HG03520 (cell line): ENCODE measurements at regions not wholly inside any gene's neighbourhood (a gene's known extent, or its start where the extent isn't known, plus 50 kb on each side); places are given as distances from the start of the nearest gene placed in this dataset.
"Not testable (repeated sequence)": the region's sequence is repeated elsewhere in the genome, so short reads cannot be mapped to it uniquely, and the experiment has no call there.

ENCODE experiments used
- ATAC-seq: cut with Tn5 transposase; IDR thresholded peaks from one replicate; pipeline ENCODE4 v1.9.1; 2021; ENCODE audit warnings: mild to moderate bottlenecking, moderate library complexity; ENCODE audit not compliant: unreplicated experiment

- no peak for ATAC-seq
Measured at GRCh38 chr1:229139331-229140118, 131.4 kb upstream of the RAB4A start.

- ATAC-seq: no peak
Measured at GRCh38 chr1:229140119-229140396, 130.9 kb upstream of the RAB4A start.

DNA sequence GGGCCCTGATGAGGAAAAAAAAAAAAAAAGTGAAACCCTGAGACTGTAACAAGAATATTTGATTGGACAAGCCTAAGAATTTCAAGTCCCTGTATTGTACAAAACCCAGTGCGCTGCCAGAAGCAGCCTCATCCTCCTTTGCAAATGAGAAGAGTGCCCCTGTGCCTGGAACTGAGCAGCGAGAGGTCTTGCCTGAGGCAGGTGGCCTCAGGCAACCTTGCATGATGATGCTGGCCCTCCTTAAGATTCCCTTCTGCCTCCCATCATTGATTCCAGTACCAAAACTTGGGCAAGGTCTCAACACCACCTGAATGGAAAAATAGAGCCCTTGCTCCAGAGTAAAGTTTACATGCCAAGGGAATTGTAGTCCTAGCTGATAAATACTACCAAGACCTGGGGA lies 129.6 kb upstream of the RAB4A start:
- ATAC-seq: no peak

GRCh38 chr1:229141689-229142377 lies 129.1 kb upstream of the RAB4A start:
- ATAC-seq: no peak

DNA sequence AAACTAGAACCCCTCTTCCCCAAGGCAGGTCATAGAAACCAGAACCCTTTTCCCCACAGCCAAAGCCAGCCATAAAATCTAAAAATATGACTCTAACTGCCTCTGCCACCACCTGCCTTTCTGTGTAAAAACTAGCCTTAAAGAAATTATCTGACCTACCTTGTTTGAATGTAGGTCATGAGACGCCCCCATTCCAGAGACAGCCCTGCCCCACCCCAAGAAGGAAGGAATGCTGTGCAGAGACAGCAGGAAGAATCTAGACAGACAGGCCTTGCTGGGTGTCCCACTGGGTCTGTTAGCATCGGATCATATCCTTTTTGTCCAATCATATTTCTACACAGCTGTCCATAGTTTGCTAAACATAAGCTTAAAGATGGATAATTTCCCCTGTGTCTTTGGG lies 128.4 kb upstream of the RAB4A start:
- ATAC-seq: no peak

DNA sequence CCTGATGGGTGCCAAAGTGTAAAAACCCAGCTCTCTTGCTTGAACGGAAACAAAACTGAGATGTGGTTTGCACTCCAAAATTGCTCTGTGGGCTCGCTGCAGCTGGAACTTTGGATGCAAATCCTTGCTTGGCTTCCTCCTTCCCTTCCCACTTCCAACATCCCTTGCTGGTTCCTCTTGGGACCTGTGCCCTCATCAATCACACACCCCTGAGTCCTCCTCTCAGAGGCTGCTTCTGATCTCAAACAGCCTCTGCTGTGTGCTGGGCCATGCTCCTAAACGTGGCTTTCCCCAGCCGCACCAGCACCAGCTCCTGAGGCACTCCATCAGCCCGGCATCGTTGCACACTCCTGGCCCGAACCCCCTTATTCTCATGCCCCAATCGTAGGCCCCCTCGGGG lies 124.3 kb upstream of the RAB4A start:
- no peak for ATAC-seq

DNA sequence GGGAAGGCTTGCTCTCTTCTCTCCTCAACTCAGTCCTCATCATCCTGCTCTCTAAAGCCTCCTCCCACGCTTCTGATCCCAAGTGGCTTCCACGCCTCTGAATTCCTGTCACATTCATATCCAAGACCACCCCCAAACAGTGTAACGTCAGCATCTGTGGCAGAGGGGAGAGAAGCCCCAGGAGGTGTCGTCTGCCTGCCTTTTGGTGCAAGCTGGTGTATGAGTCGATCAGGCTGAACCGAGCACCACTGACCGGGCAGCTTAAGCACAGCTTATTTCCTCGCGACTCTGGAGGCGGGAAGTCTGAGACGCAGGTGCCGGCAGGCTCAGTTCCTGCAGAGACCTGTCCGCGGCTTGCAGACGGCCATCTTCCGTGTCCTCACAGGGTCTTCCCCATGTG lies 123.8 kb upstream of the RAB4A start:
- ATAC-seq: no peak

DNA sequence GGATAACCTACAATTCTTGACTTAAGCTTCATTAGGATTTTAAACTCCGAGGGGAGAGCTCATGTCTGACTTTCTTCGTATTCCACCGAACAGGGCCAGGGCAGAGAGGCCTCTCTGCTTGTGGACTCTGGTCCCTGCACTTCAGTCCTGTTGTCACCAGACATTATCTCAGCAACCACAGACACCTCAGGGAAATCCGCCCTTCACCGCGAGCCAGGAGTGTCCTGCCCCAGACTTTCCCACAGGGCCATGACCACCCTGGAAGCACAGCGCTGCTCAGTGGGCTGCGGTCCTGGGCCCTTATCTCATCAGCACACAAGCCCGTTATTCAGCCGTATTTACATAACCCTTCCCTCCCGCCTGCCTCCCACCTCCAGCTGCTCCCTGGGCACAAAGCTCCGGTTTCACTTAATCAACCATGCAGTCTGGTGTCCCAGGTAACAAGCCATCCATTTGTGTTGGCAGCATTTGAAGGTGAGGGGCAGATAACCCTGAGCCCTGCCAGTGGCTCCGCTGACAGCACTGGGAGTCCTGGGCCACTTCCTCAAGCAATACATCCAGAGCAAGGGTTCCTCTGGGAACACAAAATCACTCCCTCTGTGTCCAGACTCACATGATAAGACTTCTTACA lies 122.8 kb upstream of the RAB4A start:
- ATAC-seq: no peak

- ATAC-seq: no peak
Measured at GRCh38 chr1:229148743-229149142, 122.2 kb upstream of the RAB4A start.

- no peak for ATAC-seq
Measured at GRCh38 chr1:229149435-229149834, 121.5 kb upstream of the RAB4A start.

DNA sequence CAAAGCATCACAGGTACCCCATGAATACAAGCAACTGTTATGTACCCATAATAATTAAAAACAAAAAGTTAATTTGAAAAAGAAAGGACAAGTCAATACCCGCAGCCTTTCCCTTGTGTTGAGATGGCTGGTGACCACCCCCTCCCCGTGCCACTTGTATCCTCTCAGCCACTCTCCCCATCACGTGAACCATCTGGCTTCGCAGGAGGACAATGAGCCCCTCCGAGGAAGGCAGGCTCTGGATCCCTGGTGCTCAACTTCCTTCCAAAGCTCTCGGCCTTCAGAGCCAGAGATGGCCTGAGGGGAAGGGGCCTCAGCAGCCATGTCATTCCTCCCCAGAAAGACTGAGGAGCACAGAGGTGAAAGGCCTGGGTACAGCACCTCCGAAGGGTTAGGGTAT lies 120.4 kb upstream of the RAB4A start:
- no peak for ATAC-seq

DNA sequence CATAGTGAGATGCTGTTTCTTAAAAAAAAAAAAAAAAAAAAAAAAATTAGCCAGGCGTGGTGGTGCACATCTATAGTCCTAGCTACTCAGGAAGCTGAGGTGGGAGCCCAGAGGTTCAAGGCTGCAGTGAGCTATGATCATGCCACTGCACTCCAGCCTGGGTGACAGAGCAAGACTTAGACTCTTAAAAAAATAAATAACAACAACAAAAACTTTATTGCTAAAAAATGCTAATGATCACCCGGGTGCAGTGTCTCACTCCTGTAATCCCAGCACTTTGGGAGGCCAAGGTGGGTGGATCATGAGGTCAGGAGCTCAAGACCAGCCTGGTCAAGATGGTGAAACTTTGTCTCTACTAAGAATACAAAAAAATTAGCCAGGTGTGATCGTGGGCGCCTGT lies 119.5 kb upstream of the RAB4A start:
- ATAC-seq: not testable (repeated sequence)

DNA sequence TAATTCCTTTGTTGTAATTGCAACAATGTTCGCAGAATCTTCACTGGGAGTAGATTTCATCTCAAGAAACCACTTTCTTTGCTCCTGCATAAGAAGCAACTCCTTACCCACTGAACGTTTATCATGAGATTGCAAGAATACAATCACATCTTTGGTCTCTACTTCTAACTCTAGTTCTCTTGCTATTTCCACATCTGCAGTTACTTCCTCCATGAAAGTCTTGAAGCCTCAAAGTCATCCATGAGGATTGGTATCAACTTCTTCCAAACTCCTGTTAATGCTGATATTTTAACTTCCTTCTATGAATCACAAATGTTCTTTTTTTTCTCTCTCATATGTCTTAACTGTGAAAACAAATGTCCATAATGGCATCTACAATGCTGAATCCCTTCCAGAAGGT lies 118.6 kb upstream of the RAB4A start:
- ATAC-seq: no peak

GRCh38 chr1:229153955-229154548 lies 116.9 kb upstream of the RAB4A start:
- no peak for ATAC-seq

DNA sequence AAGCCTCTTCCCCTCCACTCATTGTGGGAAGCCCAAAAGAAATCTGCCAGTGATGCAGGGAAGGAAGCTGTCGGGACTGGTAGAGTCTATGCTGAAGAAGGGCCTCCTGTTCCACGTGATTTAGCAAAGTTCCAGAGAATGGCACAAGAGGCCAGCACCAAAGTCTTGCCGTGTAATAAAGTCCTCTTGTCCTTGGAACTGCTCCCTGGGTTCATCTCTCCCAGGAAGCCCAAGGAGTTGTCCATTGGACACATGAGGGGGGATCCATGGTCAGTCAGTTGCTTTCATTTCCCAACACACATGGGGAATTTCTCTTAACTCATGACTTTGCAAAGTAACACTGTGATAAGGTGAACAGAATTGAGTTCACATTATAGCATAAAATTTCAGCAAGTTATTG lies 116.1 kb upstream of the RAB4A start:
- ATAC-seq: no peak

DNA sequence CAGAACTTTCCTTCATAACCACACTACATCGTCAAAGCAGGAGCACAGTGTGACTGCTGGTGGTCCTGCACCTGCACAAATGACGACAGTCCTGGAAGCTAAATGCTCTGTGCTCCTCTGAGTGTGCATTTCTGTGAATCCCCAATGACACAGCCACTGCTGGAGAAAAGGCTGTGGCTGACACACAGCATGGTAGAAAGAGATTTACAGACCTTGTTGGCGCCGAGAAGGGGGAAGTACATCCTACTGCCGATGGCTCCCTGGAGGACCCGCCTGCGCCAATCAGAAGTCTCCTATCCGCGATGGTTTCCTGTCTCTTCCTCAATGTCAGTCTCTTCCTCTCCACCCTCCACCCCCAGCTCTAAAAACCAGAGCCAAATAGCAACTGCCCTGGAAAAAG lies 115.4 kb upstream of the RAB4A start:
- ATAC-seq: no peak

GRCh38 chr1:229156872-229157271 lies 114.0 kb upstream of the RAB4A start:
- ATAC-seq: no peak

GRCh38 chr1:229157480-229157879 lies 113.4 kb upstream of the RAB4A start:
- no peak for ATAC-seq

DNA sequence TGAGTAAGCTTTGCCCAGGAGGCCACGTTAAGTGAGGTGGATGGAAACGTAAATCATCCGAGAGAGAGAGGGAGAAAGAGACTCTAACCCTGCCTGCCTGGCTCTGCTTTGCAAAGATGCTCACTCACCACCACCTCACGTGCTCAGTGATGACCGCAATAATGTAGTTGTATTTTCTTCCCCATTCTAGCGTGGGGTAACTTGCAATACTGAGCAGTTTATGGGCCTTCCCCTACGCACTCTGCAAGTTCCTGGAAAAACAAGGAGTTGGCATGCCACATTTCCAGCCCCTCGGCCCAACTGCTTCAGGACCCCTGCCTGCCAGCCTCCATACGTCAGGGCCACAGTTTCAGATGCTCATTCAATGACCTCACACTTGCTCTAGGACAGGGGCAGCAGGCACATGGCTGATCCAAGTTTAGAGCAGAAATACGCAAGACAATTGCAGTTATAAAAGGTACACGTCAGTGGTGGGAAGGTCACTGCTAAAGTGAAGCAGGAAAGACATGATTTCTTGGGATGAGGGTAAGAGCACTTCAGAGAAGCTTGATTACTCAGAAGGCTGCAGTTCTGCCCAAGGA lies 112.5 kb upstream of the RAB4A start:
- ATAC-seq: no peak

- ATAC-seq: no peak
Measured at GRCh38 chr1:229158927-229159326, 112.0 kb upstream of the RAB4A start.

DNA sequence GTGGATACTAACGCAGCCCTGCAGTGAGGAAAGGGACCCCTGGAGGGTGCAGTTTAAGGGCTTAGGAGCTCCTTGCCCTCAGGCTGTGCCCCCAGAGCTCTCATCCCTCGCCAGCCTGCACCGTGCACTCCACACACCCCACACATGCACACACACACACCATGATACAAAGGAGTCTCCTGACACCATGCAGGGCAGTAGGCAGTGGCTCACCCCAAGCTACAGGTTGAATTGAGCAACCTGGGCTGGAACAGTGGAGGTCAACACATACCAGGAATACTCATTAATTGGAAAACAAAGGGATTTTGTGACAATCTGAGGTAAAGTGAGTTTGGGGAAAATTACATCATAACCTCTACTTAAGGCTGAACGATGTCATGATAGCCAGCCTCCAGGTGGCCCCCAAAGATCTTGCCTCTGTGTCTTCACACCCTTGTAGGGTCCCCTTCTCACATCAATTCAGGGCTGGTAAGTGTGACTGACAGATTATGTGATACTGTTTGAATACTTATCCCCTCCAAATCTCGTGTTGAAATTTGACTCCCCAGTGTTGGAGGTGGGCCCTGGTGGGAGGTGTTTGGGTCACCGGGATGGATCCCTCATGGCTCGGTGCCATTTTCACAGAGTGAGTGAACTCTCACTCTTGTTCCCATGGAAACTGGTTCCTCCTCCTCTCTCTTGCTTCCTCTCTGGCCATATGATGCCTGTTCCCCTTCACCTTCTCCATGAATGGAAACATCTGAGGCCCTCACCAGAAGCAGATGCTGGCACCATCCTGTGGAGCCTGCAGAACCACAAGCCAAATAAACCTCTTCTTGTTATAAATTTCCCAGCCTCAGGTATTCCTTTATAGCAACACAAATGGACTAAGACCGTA lies 111.0 kb upstream of the RAB4A start:
- ATAC-seq: no peak
